ENCODE measurements at regions not wholly inside any gene's neighbourhood (a gene's known extent, or its start where the extent isn't known, plus 50 kb on each side); places are given as distances from the start of the nearest gene placed in this dataset.

DNA sequence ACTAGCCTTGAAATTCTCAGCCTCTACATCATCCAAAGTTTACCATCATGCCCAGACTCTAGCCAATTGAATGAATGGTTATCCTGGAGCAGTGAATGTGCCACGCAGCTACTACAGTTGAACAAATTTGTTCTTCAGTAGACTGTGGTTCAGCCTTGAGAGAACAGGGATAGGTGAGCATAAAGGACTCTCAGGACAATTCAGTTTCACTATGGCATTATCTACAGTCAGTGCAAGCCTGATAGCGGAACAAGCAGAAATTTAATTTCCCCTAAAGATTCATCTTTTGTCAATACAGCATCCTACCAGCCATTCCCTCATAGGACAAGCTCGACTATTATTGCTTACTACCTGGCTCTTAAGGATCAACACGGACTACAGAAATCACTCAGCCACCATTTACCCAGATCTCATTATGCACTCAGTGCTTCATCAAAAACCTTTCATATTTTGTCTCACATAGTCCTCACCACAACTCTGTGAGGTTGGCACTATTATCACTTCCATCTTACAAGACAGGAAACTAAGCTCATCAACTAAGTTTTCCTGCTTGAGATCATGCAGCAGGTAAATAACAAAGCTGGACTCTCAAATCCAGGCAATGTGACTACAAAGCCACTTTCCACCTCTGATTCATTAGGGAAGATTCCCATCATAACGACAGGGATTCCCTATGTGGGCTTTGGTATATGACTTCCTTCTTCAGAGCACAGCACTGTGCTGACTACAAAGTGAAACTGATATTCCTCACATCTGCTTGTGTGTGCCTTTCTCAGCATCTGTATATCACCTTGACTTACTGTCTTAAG, 181.5 kb upstream of the ACVR2A start:
- no peaks in the 10 kb centered on the region for H3K9me3 Mint-ChIP-seq (ENCODE audit: insufficient read depth)
- no peaks in the 10 kb centered on the region for H3K36me3 ChIP-seq (replicated peaks in 1 of 2; ENCODE audit: control extremely low read depth in 1 of 2, control insufficient read depth in 1 of 2, extremely low read depth in 1 of 2, insufficient read depth in 2 of 2, low read length in 1 of 2)
- ChIA-PET POLR2A (no interaction called here), CTCF (no interaction called here)
- no peak overlapping the region for H3K27ac ChIP-seq (ENCODE audit: low read length in 2 of 2)
- no peaks in the 10 kb centered on the region for H3K27me3 Mint-ChIP-seq
- H3K9me3 ChIP-seq (ENCODE audit: control extremely low read depth in 1 of 3, control insufficient read depth in 2 of 3, insufficient read depth in 1 of 3, low read length in 2 of 3), result no peaks in the 10 kb centered on the region
- TF ChIP-seq CTCF (IDR thresholded peaks at IDR 0.05), result no peak
- ATAC-seq (ENCODE audit: low read depth) (no peak), DNase-seq (no peak)
- no peak overlapping the region for H2AFZ ChIP-seq (ENCODE audit: insufficient read depth, low read depth, low read length, poor library complexity, severe bottlenecking)
- no peaks in the 10 kb centered on the region for H3K4me1 ChIP-seq (ENCODE audit: control insufficient read depth in 2 of 2, insufficient read depth in 2 of 2, low read length in 2 of 2)
- H3K4me2 ChIP-seq (replicated peaks; ENCODE audit: low read depth, low read length, poor library complexity, severe bottlenecking), result no peak overlapping the region
- no peaks in the 10 kb centered on the region for H3K27me3 ChIP-seq (replicated peaks in 1 of 4; ENCODE audit: control extremely low read depth in 1 of 4, control insufficient read depth in 3 of 4, insufficient read depth in 4 of 4, low read length in 3 of 4)
- H3K9ac ChIP-seq (ENCODE audit: low read length), result no peak overlapping the region
- H4K20me1 ChIP-seq (ENCODE audit: control insufficient read depth, insufficient read depth, low read length, poor library complexity, severe bottlenecking), result no peaks in the 10 kb centered on the region
- H3K4me1 Mint-ChIP-seq, result peaks cover 1% of the 10 kb centered on the region
- no peaks in the 10 kb centered on the region for H3K79me2 ChIP-seq (ENCODE audit: control insufficient read depth, insufficient read depth, low read length)
- no peak overlapping the region for H3K27ac Mint-ChIP-seq
- H3K4me3 Mint-ChIP-seq, result no peak overlapping the region
- intact Hi-C loops (cut with micrococcal nuclease), result no loop called here
- H3K4me3 ChIP-seq (ENCODE audit: control extremely low read depth in 1 of 5, extremely low read depth in 1 of 5, insufficient read depth in 1 of 5, low read depth in 2 of 5, low read length in 4 of 5), result no peak overlapping the region
- 81% methylated on average over 3 of the region's 5 CpGs for WGBS (ENCODE audit: insufficient coverage)

DNA sequence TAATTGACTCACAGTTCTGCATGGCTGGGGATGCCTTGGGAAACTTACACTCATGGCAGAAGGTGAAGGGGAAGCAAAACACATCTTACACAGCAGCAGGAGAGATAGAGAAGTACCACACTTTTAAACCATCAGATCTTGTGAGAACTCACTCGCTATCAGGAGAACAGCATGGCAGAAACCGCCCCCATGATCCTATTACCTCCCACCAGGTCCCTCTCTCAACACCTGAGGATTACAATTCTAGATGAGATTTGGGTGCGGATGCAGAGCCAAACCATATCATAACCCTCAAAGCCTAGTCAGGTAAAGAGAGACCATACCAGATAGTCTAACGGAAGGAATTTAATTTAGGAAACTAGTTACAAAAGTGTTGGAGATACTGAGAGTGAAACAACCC, 182.6 kb upstream of the ACVR2A start:
- Histone ChIP-seq H2AFZ (ENCODE audit: insufficient read depth, low read depth, low read length, poor library complexity, severe bottlenecking) (no peak overlapping the region), H3K4me3 (ENCODE audit: control extremely low read depth in 1 of 5, extremely low read depth in 1 of 5, insufficient read depth in 1 of 5, low read depth in 2 of 5, low read length in 4 of 5) (no peak overlapping the region), H3K36me3 (replicated peaks in 1 of 2; ENCODE audit: control extremely low read depth in 1 of 2, control insufficient read depth in 1 of 2, extremely low read depth in 1 of 2, insufficient read depth in 2 of 2, low read length in 1 of 2) (no peaks in the 10 kb centered on the region), H3K4me2 (replicated peaks; ENCODE audit: low read depth, low read length, poor library complexity, severe bottlenecking) (no peak overlapping the region), H3K9me3 (ENCODE audit: control extremely low read depth in 1 of 3, control insufficient read depth in 2 of 3, insufficient read depth in 1 of 3, low read length in 2 of 3) (no peaks in the 10 kb centered on the region), H3K9ac (ENCODE audit: low read length) (no peak overlapping the region), H3K27me3 (replicated peaks in 1 of 4; ENCODE audit: control extremely low read depth in 1 of 4, control insufficient read depth in 3 of 4, insufficient read depth in 4 of 4, low read length in 3 of 4) (no peaks in the 10 kb centered on the region), H4K20me1 (ENCODE audit: control insufficient read depth, insufficient read depth, low read length, poor library complexity, severe bottlenecking) (no peaks in the 10 kb centered on the region), H3K4me1 (ENCODE audit: control insufficient read depth in 2 of 2, insufficient read depth in 2 of 2, low read length in 2 of 2) (no peaks in the 10 kb centered on the region), H3K27ac (ENCODE audit: low read length in 2 of 2) (no peak overlapping the region), H3K79me2 (ENCODE audit: control insufficient read depth, insufficient read depth, low read length) (no peaks in the 10 kb centered on the region)
- H3K9me3 Mint-ChIP-seq (ENCODE audit: insufficient read depth), result no peaks in the 10 kb centered on the region
- no peaks in the 10 kb centered on the region for H3K27me3 Mint-ChIP-seq
- H3K27ac Mint-ChIP-seq, result no peak overlapping the region
- peaks cover 1% of the 10 kb centered on the region for H3K4me1 Mint-ChIP-seq
- TF ChIP-seq CTCF (IDR thresholded peaks at IDR 0.05), result no peak
- TF ChIP-seq EZH2 (IDR thresholded peaks at IDR 0.05; ENCODE audit: borderline replicate concordance, insufficient read depth, low read depth, low read length, poor library complexity, severe bottlenecking), result no peak
- POLR2A ChIA-PET, result no interaction called here
- no peak for ATAC-seq (ENCODE audit: low read depth)
- WGBS (ENCODE audit: insufficient coverage), result 100% methylated on average over 1 of the region's 4 CpGs
- CTCF ChIA-PET, result no interaction called here
- H3K4me3 Mint-ChIP-seq, result no peak overlapping the region
- intact Hi-C loops (cut with micrococcal nuclease), result no loop called here
- DNase-seq, result no peak
